ENCODE measurements at regions not wholly inside any gene's neighbourhood (a gene's known extent, or its start where the extent isn't known, plus 50 kb on each side); places are given as distances from the start of the nearest gene placed in this dataset.
"Not testable (repeated sequence)": the region's sequence is repeated elsewhere in the genome, so short reads cannot be mapped to it uniquely, and the experiment has no call there.

DNA sequence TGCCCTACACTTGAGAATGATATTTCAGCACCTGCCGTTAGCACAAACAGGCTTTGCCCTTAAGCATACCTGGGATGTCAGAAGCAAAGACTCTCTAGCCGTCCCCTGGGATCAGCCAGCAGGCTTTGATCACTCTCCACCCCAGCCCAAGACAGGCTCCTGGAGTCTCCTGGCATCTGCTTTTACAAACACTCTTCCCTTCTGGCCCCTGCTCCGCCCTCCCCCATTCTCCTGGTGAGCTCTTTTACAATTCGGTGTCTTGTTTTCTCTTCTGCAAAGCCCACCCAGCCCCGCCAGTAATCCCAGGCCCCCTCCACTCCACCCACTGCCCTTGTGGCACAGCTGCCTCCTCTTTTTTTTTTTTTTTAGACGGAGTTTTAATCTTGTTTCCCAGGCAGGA, 50.4 kb downstream of the KATNIP start:
- DNase-seq (ENCODE audit: low spot score), result no peak

DNA sequence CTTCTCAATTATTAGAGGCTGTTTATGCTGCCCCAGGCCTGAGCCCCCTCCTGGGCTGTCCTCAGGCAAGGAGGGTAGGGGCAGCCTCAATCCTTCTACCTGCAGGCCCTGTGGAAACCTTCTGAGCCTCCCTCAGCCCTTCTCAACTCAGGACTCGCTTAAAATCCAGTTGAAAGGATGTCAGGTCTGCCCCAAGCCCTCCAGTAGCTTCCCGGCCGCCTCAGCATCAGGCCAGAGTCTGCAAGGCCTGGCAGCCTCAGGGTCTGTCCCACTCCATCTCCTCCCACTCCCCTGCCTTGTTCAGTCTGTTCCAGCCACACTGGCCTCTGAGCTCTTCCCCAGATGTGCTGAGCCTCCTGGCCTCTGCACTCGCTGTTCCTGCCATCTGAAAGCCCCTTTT, 52.2 kb downstream of the KATNIP start:
- no peak for DNase-seq (ENCODE audit: low spot score)

DNA sequence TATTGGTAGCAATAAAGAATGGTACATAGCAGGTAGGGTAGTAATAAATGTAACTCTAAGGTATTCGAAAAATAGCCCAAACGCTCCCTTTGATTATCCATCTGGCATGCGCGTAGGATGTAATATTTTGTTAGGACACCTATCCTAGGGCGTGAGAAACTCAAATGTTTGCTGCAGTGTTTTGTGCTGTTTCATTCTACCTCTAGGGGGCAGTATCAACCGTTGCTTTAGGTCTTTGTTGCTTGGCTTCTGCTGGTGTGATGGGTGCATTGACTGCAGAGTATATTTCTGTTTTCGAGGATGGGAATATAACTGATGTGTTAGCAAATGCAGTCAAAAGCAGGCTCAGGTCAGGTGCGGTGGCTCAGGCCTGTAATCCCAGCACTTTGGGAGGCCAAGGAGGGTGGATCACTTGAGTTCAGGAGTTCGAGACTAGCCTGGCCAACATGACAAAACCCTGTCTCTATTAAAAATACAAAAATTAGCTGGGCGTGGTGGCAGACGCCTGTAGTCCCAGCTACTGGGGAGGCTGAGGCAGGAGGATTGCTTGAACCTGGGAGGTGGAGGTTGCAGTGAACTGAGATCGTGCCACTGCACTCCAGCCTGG, 55.7 kb downstream of the KATNIP start:
- DNase-seq (ENCODE audit: low spot score), result peak; percentile 22

DNA sequence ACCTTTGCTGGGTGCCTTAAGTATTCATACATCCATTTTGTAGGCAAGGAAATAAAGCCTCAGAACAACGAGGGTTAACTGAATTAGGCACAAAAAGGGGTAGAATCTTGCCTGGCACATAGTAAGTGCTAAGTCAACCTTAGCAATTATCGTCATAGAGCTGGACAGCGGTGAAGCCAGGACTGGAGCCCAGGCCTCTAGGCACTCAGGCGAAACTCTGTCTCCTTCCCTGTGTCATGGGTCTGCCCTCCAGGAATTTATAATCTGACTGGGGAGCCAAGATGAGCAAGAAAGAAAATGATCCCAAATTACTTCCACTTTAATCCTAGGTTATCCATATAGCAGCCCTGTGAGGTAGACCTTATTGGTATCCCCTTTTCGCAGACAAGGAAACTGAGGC, 61.4 kb downstream of the KATNIP start:
- DNase-seq (ENCODE audit: low spot score), result no peak

DNA sequence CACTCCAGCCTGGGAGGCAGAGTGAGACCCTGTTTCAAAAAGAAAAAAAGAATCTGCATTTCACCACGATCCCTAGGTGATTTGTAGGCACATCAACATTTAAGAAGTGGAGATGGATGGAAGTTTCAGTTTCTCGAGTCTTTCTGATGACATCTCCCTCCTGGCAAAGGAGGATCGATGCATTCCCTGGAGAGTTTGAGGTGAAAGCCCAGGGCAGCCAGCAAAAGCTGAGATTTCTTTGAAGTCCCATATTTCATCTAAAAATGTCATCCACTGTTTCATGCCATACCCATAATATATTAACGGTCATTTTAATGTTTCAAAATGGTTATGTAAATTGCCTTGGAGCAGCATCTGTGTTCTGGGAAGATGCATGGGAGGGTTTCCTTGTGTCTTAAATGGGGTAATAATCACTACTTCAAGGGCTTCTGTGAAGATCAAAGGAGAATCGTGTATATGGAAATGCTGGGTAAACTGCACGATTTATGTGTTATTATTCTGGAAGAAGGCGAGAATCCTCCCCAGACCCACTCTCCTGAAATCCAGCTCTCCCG, 63.4 kb downstream of the KATNIP start:
- no peak for DNase-seq (ENCODE audit: low spot score)

DNA sequence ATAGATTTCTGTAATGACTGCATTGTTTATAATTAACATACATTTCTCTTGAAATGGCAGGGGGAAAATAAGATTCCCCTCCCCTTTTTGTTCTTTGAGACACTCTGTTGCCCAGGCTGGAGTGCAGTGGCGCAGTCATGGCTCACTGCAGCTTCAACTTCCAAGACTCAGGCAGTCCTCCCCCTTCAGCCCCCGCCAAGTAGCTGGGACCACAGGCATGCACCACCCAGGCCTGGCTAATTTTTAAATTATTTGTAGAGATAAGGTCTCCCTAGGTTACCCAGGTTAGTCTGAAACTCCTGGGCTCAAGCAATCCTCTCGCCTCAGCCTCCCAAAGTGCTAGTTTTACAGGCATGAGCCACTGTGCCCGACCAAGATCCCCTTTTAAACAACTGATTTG, 67.7 kb downstream of the KATNIP start:
- no peak for DNase-seq (ENCODE audit: low spot score)

DNA sequence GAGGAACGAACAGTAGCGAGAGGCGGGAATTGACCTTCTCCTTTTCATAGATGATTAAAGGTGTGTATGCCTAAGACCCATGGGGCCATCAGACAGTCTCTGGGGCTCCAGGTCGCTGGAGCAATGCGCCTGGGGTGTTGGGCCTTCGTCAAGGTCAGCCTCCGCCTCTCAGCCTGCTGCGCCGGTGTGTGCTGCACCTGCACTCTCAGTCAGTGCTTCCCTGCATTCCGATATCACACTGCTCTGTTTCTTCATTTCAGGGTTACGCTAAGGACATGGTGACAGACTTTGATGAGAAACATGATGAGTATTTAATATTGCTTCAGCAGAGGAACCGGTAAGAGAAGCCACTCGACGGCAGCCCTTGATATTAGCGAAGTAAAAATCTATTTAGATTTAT, 68.2 kb downstream of the KATNIP start:
- no peak for DNase-seq (ENCODE audit: low spot score)

DNA sequence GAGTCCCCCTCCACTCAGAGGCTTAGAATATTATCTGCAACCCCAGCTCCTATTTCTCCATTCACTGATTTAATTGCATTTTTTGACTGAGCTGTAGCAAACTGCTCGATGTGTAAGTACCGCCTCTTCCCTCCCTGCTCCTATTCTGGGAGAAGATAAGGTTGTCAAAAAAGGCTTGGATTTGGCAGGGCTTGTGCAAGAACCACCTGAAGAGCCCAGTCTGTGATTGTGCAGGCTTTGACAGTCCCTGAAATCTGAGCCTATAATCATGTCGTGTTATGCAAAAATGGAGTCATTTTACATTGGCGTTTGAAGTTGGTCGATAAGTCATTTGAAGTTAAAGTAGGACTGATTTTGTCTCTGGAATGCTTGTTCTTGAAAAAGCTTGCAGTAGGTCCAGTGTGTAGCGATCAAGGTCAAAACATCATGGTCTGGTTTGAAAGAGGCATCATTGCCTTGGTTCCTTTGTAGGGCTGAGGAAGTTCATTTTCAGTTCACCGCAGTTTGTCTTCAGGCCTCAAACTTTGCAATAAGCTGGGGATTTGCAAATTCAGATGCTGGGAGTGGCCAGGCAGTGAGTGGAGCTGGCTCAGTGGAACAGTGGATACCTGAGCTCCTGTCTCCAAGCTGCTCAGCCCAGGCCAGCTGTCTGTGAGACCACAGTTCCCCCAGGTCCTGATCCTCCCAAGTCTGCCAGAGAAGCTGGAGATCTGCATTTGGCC, 68.8 kb downstream of the KATNIP start:
- DNase-seq (ENCODE audit: low spot score), result no peak

DNA sequence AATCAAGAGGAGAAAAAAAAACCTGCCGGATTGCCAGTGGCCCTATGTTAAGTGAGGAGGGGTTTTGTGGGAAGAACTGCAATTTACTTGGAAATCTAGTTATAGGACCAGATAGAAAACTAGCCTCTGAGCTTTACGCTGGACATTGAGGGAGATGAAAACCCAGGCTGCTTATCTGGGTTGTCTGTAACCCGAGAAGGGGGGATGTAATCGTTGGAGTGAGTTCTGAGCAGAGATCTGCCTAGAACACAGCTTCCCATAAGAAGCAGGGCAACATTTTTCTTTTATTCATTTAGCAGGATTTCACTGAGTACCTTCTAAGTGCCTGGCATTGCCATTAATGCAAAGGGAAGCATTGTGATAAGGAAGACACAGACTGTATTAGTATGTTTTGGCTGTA, 70.6 kb downstream of the KATNIP start:
- no peak for DNase-seq (ENCODE audit: low spot score)

DNA sequence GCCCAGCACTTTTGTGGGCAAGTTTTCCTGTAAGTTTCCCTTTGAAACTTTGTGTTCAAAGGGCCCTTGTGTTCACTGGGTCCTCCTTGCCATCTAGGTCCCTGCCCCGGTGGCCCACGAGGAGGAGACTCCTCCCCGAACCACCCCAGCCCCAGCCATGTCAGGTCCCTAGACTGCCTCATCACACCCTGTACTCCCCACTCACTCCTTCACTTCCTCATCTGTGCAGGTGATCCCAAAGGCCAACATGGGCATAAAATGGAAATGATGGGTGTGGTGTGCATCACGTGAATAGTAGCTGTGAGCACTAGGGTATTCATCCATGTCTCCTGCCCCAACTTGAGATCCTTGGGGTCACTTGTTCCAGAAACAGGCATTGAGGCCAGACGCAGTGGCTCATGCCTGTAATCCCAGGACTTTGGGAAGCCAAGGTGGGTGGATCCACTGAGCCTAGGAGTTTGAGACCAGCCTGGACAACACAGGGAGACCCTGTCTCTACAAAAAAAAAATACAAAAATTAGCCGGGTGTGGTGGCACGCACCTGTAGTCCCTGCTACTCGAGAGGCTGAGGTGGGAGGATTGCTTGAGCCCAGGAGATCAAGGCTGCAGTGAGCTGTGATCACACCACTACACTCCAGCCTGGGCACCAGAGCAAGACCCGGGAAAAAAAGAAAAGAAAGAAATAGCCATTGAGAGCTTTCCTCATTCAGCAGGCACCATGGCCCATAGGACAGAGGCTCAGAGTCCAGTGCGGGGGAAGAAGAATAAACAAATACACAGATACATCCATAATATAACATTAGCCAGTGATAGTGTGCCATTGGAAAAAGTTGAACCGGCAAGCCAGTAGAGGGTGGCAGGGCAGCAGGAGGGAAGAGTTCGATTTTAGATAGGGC, 74.5 kb downstream of the KATNIP start:
- DNase-seq (ENCODE audit: low spot score), result no peak

DNA sequence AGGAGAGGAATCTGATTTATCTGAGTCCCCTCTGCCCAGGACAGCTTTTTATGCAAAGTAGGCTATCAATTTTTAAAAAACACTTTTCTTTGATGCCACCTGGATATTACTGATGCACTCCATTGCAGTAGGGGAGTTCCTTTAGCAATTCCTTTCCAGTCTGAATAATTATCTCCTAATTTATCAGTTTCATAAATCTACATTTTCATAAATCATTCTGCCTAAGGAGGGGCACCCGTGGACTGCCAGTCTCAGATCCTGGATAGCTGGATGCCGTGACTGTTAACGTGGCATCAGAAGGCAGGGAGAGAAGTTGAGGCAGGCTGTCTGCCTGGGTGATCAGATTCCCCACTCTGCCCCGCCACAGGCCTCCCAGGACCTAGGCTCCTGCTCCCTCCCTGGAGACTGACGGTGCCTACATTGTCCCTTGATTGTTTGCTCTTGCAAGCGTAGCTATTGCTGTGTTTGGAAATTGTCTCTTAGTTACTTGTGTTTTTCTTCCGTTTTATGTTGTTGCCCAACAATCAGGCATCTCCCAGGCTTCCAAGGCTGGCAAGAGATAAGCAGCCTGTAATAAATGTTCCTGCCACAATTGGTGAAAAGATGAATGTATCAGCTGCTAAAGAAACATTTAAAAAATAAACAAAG, 75.2 kb downstream of the KATNIP start:
- DNase-seq (ENCODE audit: low spot score), result no peak

DNA sequence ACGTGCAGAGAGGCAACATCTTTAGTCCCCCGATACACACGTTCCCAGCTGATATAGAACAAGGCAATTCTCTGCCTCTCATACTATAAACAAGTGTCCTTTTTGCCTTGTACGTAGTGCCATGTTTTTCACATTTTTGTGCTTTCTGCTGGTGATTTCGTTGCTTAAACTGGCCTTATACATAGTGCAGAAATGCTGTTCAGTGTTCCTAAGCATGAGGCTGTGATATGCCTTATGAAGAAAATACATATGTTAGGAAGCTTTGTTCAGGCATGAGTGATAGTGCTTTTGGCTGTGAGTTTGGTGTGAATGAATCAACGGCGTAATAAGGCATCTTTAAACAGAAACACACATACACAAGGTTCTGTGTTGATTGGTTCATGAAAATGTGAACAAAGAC, 77.2 kb downstream of the KATNIP start:
- no peak for DNase-seq (ENCODE audit: low spot score)

DNA sequence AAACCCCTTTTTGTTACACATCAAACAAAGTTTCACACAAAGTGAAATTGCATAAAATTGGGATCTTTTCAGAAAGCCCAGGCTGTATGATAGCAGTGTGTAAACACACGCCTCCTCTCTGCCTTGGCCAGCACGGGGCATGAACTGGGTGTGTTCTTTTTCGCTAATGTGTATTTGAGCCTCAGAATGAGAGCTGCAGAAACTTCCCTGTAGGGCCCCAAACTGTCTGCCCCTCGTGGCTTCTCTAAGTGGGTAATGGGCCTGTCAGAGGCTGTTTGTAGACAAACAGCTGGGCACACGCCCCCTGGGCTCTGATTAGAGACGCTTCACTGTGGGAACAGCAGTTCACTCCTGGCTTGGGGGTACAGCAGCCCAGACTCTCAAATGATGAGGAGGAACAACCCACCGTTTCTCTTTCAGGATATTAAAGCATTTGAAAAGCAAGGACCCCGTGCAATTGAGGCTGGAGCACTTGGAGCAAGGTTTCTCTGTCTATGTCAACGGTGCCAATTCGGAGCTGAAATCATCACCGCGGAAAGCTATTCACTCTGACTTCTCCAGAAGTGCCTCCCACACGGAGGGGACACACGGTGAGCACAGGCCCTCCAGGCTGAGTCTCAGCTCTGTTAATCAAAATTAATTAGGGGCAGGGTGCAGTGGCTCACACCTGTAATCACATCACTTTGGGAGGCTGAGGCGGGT, 78.4 kb downstream of the KATNIP start:
- DNase-seq (ENCODE audit: low spot score), result no peak

DNA sequence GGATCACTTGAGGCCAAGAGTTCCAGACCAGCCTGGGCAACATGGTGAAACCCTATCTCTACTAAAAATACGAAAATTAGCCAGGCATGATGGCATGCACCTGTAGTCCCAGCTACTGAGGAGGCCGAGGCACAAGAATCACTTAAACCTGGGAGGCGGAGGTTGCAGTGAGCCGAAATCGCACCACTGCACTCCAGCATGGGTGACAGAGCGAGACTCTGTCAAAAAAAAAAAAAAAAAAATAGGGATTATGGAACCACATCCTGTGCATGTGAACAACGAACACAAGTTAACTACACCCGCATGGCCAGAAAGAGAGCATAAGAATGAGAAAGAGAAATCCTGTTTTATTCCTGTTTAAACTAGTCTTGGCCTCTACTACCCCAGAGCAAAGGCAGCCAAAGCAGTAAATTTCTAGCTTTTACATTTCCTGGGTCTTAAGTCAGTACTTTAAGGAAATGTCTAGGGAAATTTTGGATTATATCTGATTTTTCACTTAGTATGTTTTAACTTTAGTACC, 79.1 kb downstream of the KATNIP start:
- DNase-seq (ENCODE audit: low spot score), result not testable (repeated sequence)

DNA sequence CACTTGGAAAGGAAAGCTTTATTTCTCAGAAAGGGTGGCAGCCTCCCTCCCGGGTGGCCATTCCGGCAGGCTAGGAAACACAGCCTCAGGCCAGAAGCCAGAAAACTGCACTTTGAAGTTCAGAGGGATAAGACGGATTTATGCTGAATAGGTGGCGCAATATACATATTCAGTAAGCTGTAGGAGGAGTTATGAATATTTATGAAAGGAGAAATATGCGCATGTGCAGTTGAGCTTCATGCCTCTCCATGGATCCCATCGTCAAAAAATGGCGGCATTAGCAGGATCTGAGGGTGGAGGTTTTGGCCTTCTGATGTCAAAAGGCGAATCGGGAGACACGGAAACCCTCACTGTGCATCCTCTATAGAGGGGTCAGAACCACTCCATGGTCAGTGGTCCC, 82.3 kb downstream of the KATNIP start:
- DNase-seq (ENCODE audit: low spot score), result no peak

DNA sequence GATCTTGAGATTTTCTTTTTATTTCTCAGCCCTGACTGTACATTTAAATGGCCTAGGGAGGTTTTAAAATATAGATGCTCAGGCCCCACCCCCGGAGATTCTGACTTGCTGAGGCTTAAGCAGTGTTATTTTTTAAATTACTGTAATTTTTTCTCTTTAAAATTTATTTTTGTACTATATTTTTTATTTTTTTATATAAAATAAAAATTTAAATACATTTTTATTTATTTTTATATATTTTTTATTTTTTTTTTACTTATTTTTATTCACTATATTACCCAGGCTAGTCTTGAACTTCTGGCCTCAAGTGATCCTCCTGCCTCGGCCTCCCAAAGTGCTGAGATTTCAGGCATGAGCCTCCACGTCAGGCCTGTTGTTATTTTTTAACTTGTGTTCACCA, 83.3 kb downstream of the KATNIP start:
- DNase-seq (ENCODE audit: low spot score), result no peak

DNA sequence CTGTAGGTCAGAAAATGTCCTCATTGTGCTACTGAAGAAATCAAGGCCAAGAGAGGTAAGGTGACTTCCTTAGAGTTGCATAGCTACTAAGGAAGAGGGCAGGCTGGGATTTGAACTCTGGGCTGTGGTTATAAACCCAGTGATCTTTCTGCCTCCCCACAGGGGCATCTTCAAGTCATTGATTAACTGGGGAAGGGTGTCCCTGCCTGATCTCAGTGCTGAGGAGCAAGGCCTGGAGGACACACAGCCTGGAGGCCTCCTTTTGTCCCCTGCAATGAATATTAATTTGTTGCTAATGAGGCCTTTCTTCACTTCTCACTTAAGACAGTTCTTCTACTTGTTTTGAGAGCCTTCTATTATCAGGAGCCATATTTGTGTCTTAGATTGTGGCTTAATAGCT, 83.8 kb downstream of the KATNIP start:
- no peak for DNase-seq (ENCODE audit: low spot score)

DNA sequence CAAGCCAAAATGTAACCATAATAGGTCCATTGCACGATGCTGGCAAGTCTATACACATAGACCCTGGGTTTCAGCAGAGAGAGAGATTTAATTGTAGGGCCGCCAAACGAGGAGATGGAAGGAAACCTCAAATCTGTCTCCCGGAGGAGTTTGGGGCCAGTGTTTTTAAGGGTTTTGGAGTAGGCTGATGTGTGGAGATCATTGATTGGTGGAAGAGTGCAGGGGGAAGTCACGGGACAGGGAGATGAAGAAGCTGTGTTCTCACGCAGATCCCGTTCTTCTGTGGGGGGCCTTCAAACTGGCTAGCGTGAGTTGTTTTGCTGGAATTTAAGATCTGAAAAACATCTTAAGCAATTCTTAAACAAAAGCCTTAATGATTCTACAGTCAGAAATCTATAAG, 84.8 kb downstream of the KATNIP start:
- DNase-seq (ENCODE audit: low spot score), result no peak

DNA sequence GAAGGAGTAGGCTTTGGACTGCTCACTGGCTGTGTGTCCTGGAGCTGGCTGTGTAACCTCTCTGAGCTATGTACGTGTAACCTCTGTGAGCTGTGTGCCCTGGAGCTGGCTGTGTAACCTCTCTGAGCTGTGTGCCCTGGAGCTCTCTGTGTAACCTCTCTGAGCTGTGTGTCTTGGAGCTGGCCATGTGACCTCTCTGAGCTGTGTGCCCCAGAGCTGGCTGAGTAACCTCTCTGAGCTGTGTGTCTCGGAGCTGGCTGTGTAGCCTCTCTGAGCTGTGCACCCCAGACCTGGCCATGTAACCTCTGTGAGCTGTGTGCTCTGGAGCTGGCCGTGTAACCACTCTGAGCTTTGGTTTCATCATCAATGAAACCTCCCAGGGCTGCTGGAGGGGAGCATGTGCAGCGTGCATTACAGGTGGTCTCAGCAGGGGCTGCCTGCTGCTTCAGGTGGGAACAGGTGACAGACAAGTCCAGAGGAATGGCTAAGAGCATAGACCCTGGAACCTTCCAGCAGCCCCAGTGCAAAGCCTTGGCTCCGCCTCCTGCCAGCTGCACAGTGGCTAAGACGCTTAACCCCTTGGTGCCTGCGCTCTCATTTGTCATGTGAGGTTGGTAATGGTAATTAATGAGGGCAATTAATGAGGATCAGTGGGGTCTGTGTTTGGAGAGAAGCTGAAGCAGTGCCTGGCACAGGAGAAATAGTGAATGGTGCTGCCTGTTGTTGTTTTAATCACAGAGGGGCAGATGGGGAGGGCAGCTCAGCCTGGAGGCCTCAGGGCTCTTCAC, 86.7 kb downstream of the KATNIP start:
- DNase-seq (ENCODE audit: low spot score), result no peak

DNA sequence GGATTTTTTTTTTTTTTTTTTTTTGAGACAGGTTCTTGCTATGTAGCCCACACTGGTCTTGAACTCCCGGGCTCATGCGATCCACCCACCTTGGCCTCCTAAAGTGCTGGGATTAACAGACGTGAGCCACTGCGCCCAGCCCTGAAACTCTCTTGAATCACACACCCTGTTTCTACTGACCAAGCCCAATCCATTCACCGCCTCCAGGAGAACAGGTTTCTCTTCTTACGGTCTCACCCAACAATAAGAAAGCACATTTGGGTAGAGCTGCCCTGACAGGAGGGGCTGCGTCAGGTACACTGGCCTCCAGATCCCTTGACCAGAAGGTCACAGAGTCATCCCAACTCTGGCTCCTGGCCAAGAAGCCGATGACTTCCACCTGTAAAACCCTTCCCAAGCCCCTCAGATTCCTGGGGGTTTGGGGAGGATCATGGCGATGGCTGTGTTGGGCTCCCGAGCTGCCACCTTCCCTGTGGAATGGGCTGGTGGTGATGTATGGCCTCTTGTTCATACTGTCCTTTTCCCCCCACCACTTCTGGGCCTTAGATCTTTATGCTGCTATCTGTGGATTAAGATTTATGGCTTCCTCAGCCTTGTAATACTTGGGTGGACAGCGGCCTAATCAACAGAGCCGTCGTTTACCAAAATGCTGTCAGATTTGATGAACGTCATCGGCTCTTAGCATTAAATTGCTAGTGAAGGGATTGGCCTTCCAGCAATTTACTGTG, 89.1 kb downstream of the KATNIP start:
- DNase-seq (ENCODE audit: low spot score), result no peak
